Limb (tissue), 2 donors: ENCODE measurements at regions not wholly inside any gene's neighbourhood (a gene's known extent, or its start where the extent isn't known, plus 50 kb on each side); places are given as distances from the start of the nearest gene placed in this dataset.

Experiments
- DNase-seq, 2 donors: peaks; one replicate each; pipeline ENCODE4 v3.0.0-alpha.2; 2016; ENCODE audit errors: extremely low spot score in 2 of 2

DNA sequence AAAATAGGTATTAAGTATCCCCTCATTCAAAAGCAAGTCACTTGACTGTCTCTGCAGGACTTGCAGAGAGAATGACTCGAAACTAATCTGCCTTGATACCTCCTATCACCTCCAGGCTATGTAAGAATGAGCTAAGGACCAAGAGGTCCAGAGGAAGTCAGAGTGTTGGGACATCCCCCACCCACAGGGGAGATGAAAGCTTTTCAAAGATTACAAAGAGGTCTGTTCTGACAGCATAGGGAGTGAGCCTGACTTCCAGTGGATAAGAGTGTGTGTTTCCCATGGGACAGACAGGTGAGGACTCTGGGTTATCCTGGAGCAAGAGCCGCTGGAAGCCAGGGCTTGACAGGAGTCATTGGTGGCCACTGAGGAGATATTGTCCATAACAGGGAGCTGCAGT lies 85.0 kb upstream of the TACR1 start:
- no peak for DNase-seq

- DNase-seq = no peak
Observed at GRCh38 chr2:75278821-75279379, 79.6 kb upstream of the TACR1 start.

DNA sequence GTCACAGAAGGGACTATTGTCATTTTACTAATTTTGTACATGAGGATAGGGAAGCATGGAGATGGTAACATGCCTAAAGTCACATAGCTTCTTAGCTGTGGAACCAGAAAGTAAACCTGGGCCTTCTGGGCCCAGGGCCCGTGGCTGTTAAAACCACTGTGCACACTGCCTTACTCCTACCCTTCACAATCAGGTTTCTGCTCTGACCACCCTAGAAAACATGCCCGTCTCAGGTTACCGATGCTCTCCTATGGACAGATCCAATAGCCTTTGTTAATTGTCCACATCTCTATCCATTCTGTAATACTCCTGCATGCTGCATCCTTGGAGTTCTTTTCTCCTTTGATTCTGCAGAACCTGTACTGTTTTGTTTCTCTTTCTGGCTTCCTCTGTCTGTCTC lies 79.0 kb upstream of the TACR1 start:
- no peak for DNase-seq

DNA sequence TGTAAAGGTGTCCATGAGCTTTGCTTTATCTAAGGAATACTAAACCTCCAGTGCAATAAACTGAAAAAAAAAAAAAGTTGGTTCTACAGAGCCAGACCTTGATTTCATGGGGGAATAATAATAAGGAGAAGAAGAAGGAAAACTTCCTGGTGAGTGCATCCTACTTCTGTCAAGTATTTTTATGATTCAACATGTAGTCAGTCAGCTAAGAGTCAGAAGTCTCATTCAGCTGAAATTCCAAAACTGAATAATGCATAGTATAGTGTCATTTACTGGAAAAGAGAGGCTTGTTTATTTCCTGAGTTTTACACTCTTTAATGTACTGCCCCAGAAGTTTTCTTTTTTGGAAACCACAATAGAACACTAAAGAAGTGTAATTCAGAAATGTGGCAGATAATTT lies 77.8 kb upstream of the TACR1 start:
- DNase-seq = no peak

GRCh38 chr2:75276093-75277029 lies 77.0 kb upstream of the TACR1 start:
- DNase-seq = no peak

DNA sequence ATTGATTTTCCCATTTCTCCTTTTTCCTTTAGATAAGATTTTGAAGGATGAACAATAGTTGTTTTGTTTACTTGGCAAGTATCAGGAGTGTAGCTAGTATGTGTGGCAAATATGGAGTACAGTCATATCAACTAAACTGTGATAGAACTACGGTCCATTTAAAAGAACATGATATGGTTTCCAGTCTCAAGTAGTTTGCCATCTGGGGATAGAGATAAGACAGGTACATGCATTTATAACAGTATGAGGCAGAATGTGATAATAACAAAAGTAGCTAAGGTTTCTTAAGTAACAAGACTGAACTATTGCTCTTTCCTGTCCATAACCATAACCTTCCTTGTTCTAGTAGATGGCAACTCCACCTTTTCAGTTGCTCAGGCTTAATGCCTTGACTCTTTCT lies 75.6 kb upstream of the TACR1 start:
- DNase-seq = no peak

GRCh38 chr2:75268112-75268511 lies 68.8 kb upstream of the TACR1 start:
- no peak for DNase-seq

GRCh38 chr2:75261923-75262322 lies 62.6 kb upstream of the TACR1 start:
- DNase-seq = no peak

DNA sequence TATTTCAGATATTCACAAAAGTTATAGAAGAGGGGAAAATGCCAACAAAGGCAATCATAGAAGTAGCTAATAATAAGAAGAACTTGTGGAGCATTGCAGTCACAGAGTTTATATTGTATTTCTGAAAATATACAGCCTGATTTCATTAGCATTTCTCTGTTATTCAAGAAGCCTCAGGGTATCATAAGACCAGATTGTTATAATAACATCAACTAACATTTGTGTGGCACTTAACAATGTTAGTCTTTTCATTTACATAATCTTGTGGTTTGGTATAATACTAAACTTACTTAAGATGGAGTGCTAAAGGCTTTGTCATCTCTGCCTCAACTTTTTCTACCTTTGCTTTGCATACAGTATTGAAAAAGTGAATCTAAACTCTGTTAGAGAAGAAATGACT lies 61.6 kb upstream of the TACR1 start:
- no peak for DNase-seq

GRCh38 chr2:75258620-75259019 lies 59.3 kb upstream of the TACR1 start:
- no peak for DNase-seq

GRCh38 chr2:75256485-75256884 lies 57.2 kb upstream of the TACR1 start:
- no peak for DNase-seq

GRCh38 chr2:75253526-75253925 lies 54.2 kb upstream of the TACR1 start:
- no peak for DNase-seq

- no peak for DNase-seq
Observed at GRCh38 chr2:75251896-75252295, 52.6 kb upstream of the TACR1 start.
